ENCODE measurements at regions not wholly inside any gene's neighbourhood (a gene's known extent, or its start where the extent isn't known, plus 50 kb on each side); places are given as distances from the start of the nearest gene placed in this dataset.

- DNase-seq (ENCODE audit: low read depth, low spot score): no peak
- BruUV-seq (replicated peaks): no TSS peak
- no peaks in the 10 kb centered on the region for H3K9me3 ChIP-seq (ENCODE audit: control insufficient read depth in 1 of 2, insufficient read depth in 1 of 2, low read depth in 1 of 2, low read length in 2 of 2)
- no peak overlapping the region for H3K4me3 ChIP-seq (replicated peaks in 1 of 2; ENCODE audit: low read depth in 1 of 2, low read length in 2 of 2)
- no peak overlapping the region for H3K27ac ChIP-seq (ENCODE audit: low read depth, low read length)
- intact Hi-C loops (cut with micrococcal nuclease): no loop called here
- H3K4me2 ChIP-seq (ENCODE audit: low read length): no peak overlapping the region
- no peaks in the 10 kb centered on the region for H4K20me1 ChIP-seq (ENCODE audit: insufficient read depth)
- H3K9ac ChIP-seq (ENCODE audit: low read length): no peak overlapping the region
- TF ChIP-seq CEBPB (IDR thresholded peaks at IDR 0.05; ENCODE audit: low read depth) (no peak), SRF (IDR thresholded peaks at IDR 0.05; ENCODE audit: low read depth) (no peak), ELF1 (IDR thresholded peaks at IDR 0.05; ENCODE audit: borderline replicate concordance, low read depth) (no peak), POLR2A (IDR thresholded peaks at IDR 0.05; ENCODE audit: borderline replicate concordance, extremely low read depth, insufficient read depth, insufficient read length) (no peak), TCF7L2 (IDR thresholded peaks at IDR 0.05; ENCODE audit: borderline replicate concordance, extremely low read depth, insufficient read depth, insufficient read length) (no peak), EZH2 (IDR thresholded peaks at IDR 0.05) (no peak), YY1 (IDR thresholded peaks at IDR 0.05; ENCODE audit: extremely low read depth, insufficient replicate concordance, low read depth, low read length) (no peak), ZNF274 (IDR thresholded peaks at IDR 0.05; ENCODE audit: low read depth, low read length) (no peak), ZBTB33 (IDR thresholded peaks at IDR 0.05; ENCODE audit: extremely low read depth, insufficient replicate concordance, low read length) (no peak), MAX (IDR thresholded peaks at IDR 0.05) (no peak), EGR1 (IDR thresholded peaks at IDR 0.05; ENCODE audit: low read depth) (no peak), CBX3 (IDR thresholded peaks at IDR 0.05; ENCODE audit: low read depth) (no peak), JUND (IDR thresholded peaks at IDR 0.05) (no peak), RAD21 (IDR thresholded peaks at IDR 0.05; ENCODE audit: low read depth) (no peak), CTCF (IDR thresholded peaks at IDR 0.05 in 2 of 3, conservative IDR thresholded peaks at IDR 0.05 in 1 of 3; ENCODE audit: borderline replicate concordance in 1 of 3, insufficient read depth in 1 of 3, low read depth in 2 of 3, low read length in 2 of 3) (no peak)
- H2AFZ ChIP-seq (ENCODE audit: low read depth, low read length, poor library complexity, severe bottlenecking): no peak overlapping the region
- no peaks in the 10 kb centered on the region for H3K36me3 ChIP-seq (ENCODE audit: control insufficient read depth in 1 of 2, insufficient read depth in 2 of 2, low read length in 2 of 2)
- ChIA-PET CTCF (no interaction called here), POLR2A (no interaction called here), RAD21 (ENCODE audit: low non-redundant PET in 1 of 2, low total read pairs in 2 of 2, uncharacterized antibody in 2 of 2, unreplicated experiment in 2 of 2) (no interaction called here)
- no peaks in the 10 kb centered on the region for H3K4me1 ChIP-seq (ENCODE audit: control insufficient read depth in 1 of 2, insufficient read depth in 2 of 2, low read length in 2 of 2)
- H3K27me3 ChIP-seq (ENCODE audit: insufficient read depth, low read length): no peaks in the 10 kb centered on the region
- H3K9me2 ChIP-seq (ENCODE audit: insufficient read depth): no peaks in the 10 kb centered on the region
- no peaks in the 10 kb centered on the region for H3K79me2 ChIP-seq (ENCODE audit: insufficient read depth, low read length)
- no peak for ATAC-seq
These were observed 159.1 kb upstream of the PDE7B start for GRCh38 chr6:135692426-135692825.
